ENCODE measurements at regions not wholly inside any gene's neighbourhood (a gene's known extent, or its start where the extent isn't known, plus 50 kb on each side); places are given as distances from the start of the nearest gene placed in this dataset.

DNA sequence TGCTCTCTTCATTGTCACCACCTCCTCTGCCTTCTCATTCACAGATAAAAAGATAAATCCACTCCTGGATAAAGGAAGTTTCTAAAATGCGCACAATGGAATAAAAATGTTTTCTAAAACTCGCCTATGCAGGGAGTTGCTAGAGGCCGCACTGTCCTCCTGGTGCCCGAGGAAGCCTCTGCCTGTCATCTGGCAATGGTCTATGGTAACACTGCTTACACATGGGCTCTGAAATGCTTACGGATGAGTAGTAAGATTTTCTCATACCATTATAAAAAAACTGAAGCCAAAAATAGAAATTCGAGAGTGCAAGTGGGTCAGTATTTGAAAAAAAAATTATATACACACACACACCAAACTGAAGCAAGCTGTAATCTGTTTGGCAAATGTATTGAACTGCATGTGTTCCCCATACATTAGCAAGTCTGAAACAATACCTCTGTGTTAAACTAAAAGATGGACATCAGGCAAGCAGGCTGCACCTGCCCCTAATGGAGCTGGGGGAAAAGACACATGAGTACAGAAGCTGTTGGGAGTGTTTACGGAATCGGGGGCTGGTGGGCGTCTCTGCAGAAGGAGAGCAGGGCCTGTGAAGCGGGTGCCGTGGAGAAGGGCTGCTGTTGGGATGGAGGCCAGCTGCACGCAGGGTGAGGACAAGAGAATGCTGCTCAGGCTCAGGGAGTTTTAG is 103.3 kb upstream of the FAT1 start:
- TF ChIP-seq, protein P1, sequence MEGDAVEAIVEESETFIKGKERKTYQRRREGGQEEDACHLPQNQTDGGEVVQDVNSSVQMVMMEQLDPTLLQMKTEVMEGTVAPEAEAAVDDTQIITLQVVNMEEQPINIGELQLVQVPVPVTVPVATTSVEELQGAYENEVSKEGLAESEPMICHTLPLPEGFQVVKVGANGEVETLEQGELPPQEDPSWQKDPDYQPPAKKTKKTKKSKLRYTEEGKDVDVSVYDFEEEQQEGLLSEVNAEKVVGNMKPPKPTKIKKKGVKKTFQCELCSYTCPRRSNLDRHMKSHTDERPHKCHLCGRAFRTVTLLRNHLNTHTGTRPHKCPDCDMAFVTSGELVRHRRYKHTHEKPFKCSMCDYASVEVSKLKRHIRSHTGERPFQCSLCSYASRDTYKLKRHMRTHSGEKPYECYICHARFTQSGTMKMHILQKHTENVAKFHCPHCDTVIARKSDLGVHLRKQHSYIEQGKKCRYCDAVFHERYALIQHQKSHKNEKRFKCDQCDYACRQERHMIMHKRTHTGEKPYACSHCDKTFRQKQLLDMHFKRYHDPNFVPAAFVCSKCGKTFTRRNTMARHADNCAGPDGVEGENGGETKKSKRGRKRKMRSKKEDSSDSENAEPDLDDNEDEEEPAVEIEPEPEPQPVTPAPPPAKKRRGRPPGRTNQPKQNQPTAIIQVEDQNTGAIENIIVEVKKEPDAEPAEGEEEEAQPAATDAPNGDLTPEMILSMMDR (IDR thresholded peaks at IDR 0.05) = no peak
- no peak for TF ChIP-seq POLR2A (IDR thresholded peaks at IDR 0.05)
